AG08395 (cell line): ENCODE measurements at regions not wholly inside any gene's neighbourhood (a gene's known extent, or its start where the extent isn't known, plus 50 kb on each side); places are given as distances from the start of the nearest gene placed in this dataset.

Experiments
- DNase-seq: peaks from one replicate; pipeline ENCODE4 v3.0.0; 2012; ENCODE audit warnings: mixed read lengths, low spot score

- DNase-seq, result no peak
Measured at GRCh38 chr5:5793242-5794117, 371.0 kb downstream of the ICE1 start.

GRCh38 chr5:5792106-5792505 is 369.6 kb downstream of the ICE1 start:
- no peak for DNase-seq

DNA sequence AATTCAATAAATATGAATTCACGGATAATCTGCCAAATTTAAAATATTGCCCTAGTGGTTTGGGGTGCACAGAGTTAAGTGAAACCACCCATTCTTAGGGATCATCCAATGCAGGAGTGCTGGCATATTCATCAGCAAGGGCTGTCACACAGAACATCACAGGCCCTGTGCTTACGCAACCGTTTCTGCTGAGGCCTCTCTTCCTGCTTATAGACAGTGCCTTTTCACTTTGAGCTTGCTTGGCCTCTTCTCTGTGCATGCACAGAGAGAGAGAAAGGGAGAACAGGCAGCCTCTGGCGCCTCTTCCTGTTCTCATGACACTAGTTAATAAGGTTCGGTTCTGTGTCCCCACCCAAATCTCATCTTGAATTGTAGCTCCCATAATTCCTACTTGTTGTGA is 366.3 kb downstream of the ICE1 start:
- DNase-seq, result no peak

- DNase-seq, result no peak
Measured at GRCh38 chr5:5787373-5787772, 364.9 kb downstream of the ICE1 start.

DNA sequence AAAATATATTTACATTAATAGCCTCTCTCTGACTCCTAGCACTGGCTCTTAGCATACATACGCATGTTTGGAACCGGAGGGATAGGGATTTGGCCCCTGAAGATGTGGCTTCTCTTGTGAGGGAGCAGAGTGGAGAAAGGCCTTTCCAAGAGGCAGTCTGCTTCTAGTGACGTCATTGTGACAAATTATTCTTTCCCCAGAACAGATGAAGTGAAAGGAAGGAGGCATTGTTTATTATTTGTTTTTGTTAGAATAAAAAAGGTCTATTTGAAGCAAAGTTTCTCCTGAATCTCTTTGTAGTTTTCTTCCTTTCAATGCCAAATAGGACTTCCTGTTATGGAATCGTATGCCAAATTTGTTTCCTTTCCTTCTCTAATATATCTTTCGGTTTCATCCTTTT is 361.6 kb downstream of the ICE1 start:
- DNase-seq, result no peak

- no peak for DNase-seq
Measured at GRCh38 chr5:5783021-5783420, 360.5 kb downstream of the ICE1 start.

DNA sequence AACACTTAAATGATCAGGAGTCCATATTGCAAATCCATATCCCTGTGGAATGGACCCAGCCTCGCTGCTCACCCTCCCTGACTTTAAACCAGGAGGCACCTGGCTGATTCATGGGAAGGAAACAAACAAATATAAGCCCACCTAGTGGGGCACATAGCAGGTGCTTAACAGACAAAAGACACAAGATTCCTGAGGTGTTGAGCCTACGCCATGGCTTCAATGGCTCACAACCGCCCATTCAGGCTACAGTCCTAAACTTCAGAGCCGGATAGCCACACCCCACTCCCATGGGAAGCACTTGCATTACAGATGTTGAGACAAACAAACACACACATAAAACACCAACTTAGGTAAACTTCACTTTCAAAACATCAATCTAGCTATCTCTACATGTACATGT is 359.9 kb downstream of the ICE1 start:
- no peak for DNase-seq

GRCh38 chr5:5781335-5781734 is 358.9 kb downstream of the ICE1 start:
- DNase-seq, result no peak

GRCh38 chr5:5780253-5780652 is 357.8 kb downstream of the ICE1 start:
- DNase-seq, result no peak

DNA sequence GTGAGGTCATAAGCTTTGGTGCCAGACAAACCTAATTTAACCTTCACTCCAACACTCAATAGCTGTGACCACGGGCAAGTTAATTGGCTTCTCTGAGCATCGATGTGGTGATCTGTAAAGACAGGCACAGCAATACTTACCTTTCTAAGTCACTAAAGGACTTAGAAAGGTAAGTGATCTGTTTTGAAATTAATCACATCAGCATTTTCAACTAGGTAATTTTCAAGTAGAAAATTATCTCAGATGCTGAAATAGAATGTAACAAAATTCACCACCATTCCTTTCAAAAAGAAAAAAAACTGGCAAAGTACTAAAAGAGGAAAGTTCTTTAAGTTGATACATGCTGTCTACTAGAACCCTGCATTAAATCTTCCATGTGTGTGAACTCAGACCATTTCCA is 354.5 kb downstream of the ICE1 start:
- DNase-seq, result no peak

DNA sequence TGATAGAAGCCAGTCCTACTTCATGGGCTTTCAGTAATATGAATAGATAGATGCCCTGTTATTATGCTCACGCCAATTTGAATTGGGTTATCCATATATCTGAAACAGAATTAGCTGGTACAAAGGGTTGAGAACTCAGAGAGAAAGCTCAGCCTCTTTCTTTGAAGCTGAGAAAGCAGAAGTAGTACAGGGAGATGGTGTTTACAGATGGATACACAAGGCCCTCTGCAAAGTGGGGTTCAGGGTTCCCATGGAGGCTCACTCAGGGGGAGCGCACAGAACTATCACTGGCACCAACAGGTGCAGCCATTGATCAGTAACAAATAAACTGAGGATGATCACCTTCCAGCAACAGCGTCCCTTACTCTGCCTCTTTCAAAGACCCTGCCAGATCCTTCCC is 349.7 kb downstream of the ICE1 start:
- no peak for DNase-seq

DNA sequence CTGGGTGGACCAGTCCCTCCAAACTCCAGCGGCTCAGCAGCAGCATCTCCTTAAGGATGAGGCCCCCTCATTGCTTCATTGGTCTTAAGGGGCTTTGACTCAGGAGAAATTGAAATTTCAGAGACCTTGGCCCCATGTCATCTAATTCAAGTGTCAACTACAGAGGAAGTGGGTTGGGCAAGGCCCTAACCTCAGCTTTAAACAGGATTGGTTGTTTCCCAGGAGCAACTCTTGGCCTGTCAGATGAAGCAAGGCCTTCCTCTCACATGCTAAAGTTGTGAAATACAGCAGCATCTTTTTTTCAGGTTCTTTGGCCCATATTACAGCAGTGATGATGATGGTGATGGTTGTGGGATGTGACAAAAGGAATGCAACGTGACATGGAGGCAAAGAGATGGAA is 348.3 kb downstream of the ICE1 start:
- DNase-seq, result no peak

DNA sequence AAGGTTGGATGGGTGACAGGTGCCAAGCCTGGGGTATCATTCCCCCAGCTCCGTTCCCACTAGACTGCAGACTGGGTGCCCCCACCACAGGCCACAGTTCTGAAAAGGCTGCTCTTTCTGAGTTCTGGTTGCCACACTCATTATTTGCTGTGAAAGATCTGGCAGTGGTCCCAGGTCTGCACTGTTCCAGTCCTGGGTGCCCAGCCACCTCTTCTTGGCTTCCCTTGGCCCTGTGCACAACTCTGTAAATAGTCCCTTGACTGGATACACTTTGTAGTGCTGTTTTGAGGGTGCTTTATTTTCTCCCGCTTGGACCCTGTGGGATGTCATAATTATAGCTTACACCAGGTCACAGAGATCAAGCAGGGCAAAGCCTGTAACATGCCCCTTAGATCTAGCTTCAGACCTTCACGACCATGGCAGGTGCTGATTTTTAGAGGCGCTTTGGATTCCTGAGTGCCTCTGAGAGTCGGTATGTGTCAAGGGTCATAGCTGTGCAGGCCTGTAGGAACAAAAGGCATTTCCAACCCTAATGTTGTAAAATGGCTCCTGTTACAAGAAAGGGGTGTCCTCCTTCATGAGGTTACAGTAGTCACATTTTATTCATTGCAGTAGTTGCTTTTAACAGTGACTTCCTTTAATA is 344.9 kb downstream of the ICE1 start:
- no peak for DNase-seq

GRCh38 chr5:5765066-5765850 is 342.8 kb downstream of the ICE1 start:
- no peak for DNase-seq

GRCh38 chr5:5764246-5764645 is 341.8 kb downstream of the ICE1 start:
- DNase-seq, result no peak

DNA sequence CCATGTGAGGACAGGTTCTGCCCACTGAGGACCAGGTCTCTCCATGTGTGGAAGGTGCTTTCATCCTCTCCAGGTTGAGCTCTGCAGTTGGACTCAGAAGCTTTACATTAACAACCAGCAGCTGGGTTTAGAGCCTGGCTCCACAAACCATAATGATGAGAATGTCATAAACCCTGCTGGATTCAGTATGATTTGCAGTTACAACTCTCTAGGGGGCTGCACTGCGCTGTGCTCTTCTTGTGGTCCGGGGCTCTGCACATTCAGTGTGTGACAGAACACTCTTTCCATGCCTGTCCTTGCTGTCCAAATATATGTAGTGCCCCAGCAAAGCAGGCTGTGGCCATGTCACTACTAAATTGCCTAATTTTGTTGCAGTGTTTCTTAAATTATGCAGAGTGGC is 334.3 kb downstream of the ICE1 start:
- no peak for DNase-seq

DNA sequence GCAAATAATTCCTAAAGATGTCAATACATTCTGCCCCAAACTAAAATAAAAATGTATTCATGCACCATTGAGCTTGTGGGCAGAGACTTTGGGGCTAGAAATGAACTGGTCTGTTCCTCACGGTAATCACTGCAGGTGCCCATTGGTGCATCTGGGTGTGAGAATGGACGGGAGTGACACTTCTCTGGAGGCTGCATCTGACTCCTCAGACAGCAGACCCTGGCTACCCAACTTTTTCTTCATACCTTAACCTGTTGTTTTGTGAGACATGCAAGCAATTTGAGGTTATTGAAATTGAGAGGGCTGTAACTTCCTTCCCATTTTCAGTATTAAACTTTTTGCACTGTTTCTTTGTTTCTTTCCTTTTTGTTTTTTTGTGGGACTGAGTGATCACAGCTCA is 333.4 kb downstream of the ICE1 start:
- no peak for DNase-seq

DNA sequence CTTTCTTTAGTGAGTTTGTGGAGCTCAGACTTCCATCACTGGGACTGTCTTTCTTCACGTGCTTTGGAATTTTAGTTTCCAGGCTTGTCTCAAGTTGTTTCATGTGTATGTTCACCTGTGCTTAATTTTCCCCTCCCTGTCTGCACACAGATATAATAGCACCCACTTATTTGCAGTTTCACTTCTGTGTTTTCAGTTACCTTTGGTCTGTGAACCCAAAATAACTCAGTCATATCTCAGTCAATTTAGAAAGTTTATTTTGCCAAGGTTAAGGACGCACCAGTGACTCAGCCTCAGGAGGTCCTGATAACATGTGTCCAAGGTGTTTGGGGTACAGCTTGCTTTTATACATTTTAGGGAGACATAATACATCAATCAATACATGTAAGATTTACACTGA is 330.4 kb downstream of the ICE1 start:
- no peak for DNase-seq

DNA sequence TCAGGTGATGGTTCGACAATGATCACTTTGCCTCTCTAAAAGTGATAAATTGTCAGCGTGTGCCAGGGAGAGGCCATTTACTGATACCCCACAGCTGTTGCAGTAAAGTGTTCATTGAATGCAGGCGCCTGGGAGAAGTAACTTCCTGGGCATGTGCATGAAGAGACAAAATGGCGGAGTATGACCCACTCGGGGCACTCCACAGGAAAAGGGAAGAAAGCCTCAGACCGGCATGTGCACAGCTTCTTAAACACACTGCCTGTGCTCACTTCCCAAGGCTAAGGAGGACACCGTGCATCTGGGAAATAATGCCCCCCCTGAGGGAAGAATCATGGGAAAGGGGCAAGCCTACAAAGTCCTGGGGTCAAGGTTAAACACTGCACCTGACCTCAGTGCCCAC is 329.5 kb downstream of the ICE1 start:
- DNase-seq, result no peak

GRCh38 chr5:5751498-5751897 is 329.0 kb downstream of the ICE1 start:
- no peak for DNase-seq

DNA sequence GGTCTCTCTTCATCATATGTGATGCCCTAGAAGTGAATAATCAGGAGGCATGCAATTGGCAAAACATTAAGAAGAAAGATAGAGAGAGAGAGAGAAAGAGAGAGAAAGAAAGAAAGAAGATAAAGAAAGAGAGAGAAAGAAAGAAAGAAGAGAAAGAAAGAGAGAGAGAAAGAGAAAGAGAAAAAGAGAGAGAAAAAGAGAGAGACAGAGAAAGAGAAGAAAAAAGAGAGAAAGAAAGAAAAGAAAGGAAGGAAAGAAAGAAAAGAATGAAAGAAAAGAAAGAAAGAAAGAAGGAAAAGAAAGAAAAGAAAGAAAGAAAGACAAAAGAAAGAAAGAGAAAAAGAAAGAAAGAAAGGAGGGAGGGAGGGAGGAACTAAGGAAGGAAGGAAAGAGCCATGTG is 318.9 kb downstream of the ICE1 start:
- no peak for DNase-seq

GRCh38 chr5:5739490-5739945 is 317.0 kb downstream of the ICE1 start:
- DNase-seq, result no peak
